Glomerular visceral epithelial cell (primary cell): ENCODE measurements at regions not wholly inside any gene's neighbourhood (a gene's known extent, or its start where the extent isn't known, plus 50 kb on each side); places are given as distances from the start of the nearest gene placed in this dataset.
A peak's percentile ranks its signal among the peaks of the same experiment; 100 is the strongest.

Source experiments
- DNase-seq: peaks from one replicate; pipeline ENCODE4 v3.0.0-alpha.2; 2016; ENCODE audit errors: extremely low spot score

- no peak for DNase-seq
Measured at GRCh38 chr14:32022525-32022924, 54.6 kb upstream of the ARHGAP5 start.

- DNase-seq, result no peak
Measured at GRCh38 chr14:32022938-32023466, 54.1 kb upstream of the ARHGAP5 start.

GRCh38 chr14:32023540-32023939 is 53.6 kb upstream of the ARHGAP5 start:
- DNase-seq, result no peak

- peak; percentile 88 for DNase-seq
Measured at GRCh38 chr14:32027255-32027939, 49.7 kb upstream of the ARHGAP5 start.
